IMR-90 (cell line): ENCODE measurements at regions not wholly inside any gene's neighbourhood (a gene's known extent, or its start where the extent isn't known, plus 50 kb on each side); places are given as distances from the start of the nearest gene placed in this dataset.

Experiments used
- ATAC-seq: fragments of 200-7000 bp; cut with Tn5 transposase; 2 replicates; pipeline ENCODE4 v1.9.1; 2020; ENCODE audit warnings: low read depth, mild to moderate bottlenecking, moderate library complexity
- BruUV-seq: library from RNA; stranded (reverse); fragments of 400-500 nt; replicated peaks from 2 replicates; lab custom pipeline; 2021; lab: Mats Ljungman, UMichigan
- CTCF ChIA-PET: fragments of 300-600 bp; formaldehyde crosslinking; extraction: SDS; loops from one replicate; lab custom pipeline; 2021; ENCODE audit warnings: antibody characterized with exemption; lab: Yijun Ruan, JAX
- POLR2A ChIA-PET: fragments of 300-600 bp; sonication (Branson Sonifier 250); formaldehyde crosslinking; loops from one replicate; lab custom pipeline; 2022; ENCODE audit warnings: antibody characterized with exemption; ENCODE audit not compliant: unreplicated experiment; lab: Charles Lee
- DNase-seq: peaks from one replicate; pipeline ENCODE4 v3.0.0; 2013
- H2AFZ ChIP-seq: replicated peaks from 2 replicates; pipeline ENCODE3; 2013; ENCODE audit warnings: low read length, mild to moderate bottlenecking; ENCODE audit not compliant: poor library complexity
- H2AK5ac ChIP-seq: 2 replicates; pipeline ENCODE4 v1.6.1; 2013; ENCODE audit warnings: low read depth, low read length, inconsistent platforms
- H2AK9ac ChIP-seq: replicated peaks from 2 replicates; pipeline ENCODE3; 2013; ENCODE audit warnings: mild to moderate bottlenecking, low read depth, low read length, moderate library complexity; ENCODE audit not compliant: poor library complexity
- H2BK120ac ChIP-seq: 2 replicates; pipeline ENCODE4 v1.6.1; 2013; ENCODE audit warnings: low read depth, low read length, inconsistent platforms
- H2BK15ac ChIP-seq: 3 replicates; pipeline ENCODE4 v1.6.1; 2013; ENCODE audit warnings: low read depth, low read length, inconsistent platforms
- H2BK20ac ChIP-seq: 2 replicates; pipeline ENCODE4 v1.6.1; 2013; ENCODE audit warnings: low read depth, mild to moderate bottlenecking, inconsistent platforms, low read length, moderate library complexity
- H2BK5ac ChIP-seq: 2 replicates; pipeline ENCODE4 v1.6.1; 2013; ENCODE audit warnings: mild to moderate bottlenecking, low read depth, low read length, inconsistent platforms; ENCODE audit not compliant: poor library complexity, severe bottlenecking
- H3K14ac ChIP-seq: replicated peaks from 2 replicates; pipeline ENCODE4 v1.6.1; 2013; ENCODE audit warnings: low read depth, low read length, inconsistent platforms
- H3K18ac ChIP-seq: 2 replicates; pipeline ENCODE4 v1.6.1; 2013; ENCODE audit warnings: low read depth, low read length, control low read depth
- H3K23ac ChIP-seq: 2 replicates; pipeline ENCODE4 v1.6.1; 2013; ENCODE audit warnings: low read depth, low read length, inconsistent platforms
- H3K27ac ChIP-seq: 2 replicates; pipeline ENCODE4 v1.5.1; 2013; ENCODE audit warnings: mild to moderate bottlenecking, control low read depth, low read length; ENCODE audit not compliant: insufficient read depth
- H3K27me3 ChIP-seq: 2 replicates; pipeline ENCODE4 v1.6.1; 2013; ENCODE audit warnings: low read length; ENCODE audit not compliant: control insufficient read depth, insufficient read depth
- H3K36me3 ChIP-seq: 2 replicates; pipeline ENCODE4 v1.6.1; 2013; ENCODE audit warnings: low read length, mixed read lengths; ENCODE audit not compliant: control insufficient read depth, insufficient read depth
- H3K4ac ChIP-seq: 2 replicates; pipeline ENCODE4 v1.6.1; 2013; ENCODE audit warnings: low read depth, low read length, inconsistent platforms
- H3K4me1 ChIP-seq: 2 replicates; pipeline ENCODE4 v1.6.1; 2013; ENCODE audit warnings: low read length, mixed read lengths; ENCODE audit not compliant: control insufficient read depth, insufficient read depth
- H3K4me2 ChIP-seq: 2 replicates; pipeline ENCODE4 v1.6.1; 2013; ENCODE audit warnings: low read depth, mild to moderate bottlenecking, control low read depth, low read length, moderate library complexity
- H3K4me3 ChIP-seq: 2 replicates; pipeline ENCODE4 v1.5.1; 2013; ENCODE audit warnings: low read depth, mild to moderate bottlenecking, control low read depth, low read length, moderate library complexity; ENCODE audit not compliant: insufficient read depth
- H3K56ac ChIP-seq: 2 replicates; pipeline ENCODE4 v1.6.1; 2013; ENCODE audit warnings: low read length, inconsistent platforms; ENCODE audit not compliant: insufficient read depth; ENCODE audit errors: extremely low read depth
- H3K79me1 ChIP-seq, 2 experiments: 2 replicates each; pipeline ENCODE4 v1.6.1; 2013; ENCODE audit warnings: low read length in 2 of 2, inconsistent platforms in 1 of 2, low read depth in 1 of 2
- H3K9ac ChIP-seq: 2 replicates; pipeline ENCODE4 v1.6.1; 2013; ENCODE audit warnings: low read depth, low read length, control low read depth
- H3K9me1 ChIP-seq: 2 replicates; pipeline ENCODE4 v1.6.1; 2013; ENCODE audit warnings: low read length, inconsistent platforms; ENCODE audit not compliant: insufficient read depth
- H3K9me3 ChIP-seq: 2 replicates; pipeline ENCODE4 v1.6.1; 2013; ENCODE audit warnings: low read length; ENCODE audit not compliant: control insufficient read depth, insufficient read depth
- H4K20me1 ChIP-seq: 2 replicates; pipeline ENCODE4 v1.6.1; 2013; ENCODE audit warnings: low read length, inconsistent platforms; ENCODE audit not compliant: insufficient read depth
- H4K5ac ChIP-seq: 2 replicates; pipeline ENCODE4 v1.6.1; 2013; ENCODE audit warnings: mild to moderate bottlenecking, low read depth, low read length, control low read depth
- H4K8ac ChIP-seq, 2 experiments: 2 replicates each; pipeline ENCODE4 v1.6.1; 2013; ENCODE audit warnings: low read depth in 2 of 2, low read length in 2 of 2, control low read depth in 1 of 2, inconsistent platforms in 1 of 2
- H4K91ac ChIP-seq: 2 replicates; pipeline ENCODE4 v1.6.1; 2013; ENCODE audit warnings: low read depth, low read length, inconsistent platforms; ENCODE audit not compliant: insufficient read depth
- BHLHE40 ChIP-seq: fragments of 150-350 bp; IDR thresholded peaks from 2 replicates; pipeline ENCODE4 v1.6.1; 2016; ENCODE audit warnings: mild to moderate bottlenecking, low read depth, low read length
- CEBPB ChIP-seq: IDR thresholded peaks from 2 replicates; pipeline ENCODE4 v1.6.1; 2012; ENCODE audit warnings: low read depth, low read length, improper control_type of control experiment
- CHD1 ChIP-seq: IDR thresholded peaks from 2 replicates; pipeline ENCODE4 v1.6.1; 2012; ENCODE audit warnings: low read depth, low read length, improper control_type of control experiment
- FOS ChIP-seq: fragments of 150-350 bp; IDR thresholded peaks from 2 replicates; pipeline ENCODE4 v1.6.1; 2016; ENCODE audit warnings: low read depth, low read length
- MAFK ChIP-seq: IDR thresholded peaks from 2 replicates; pipeline ENCODE4 v1.6.1; 2012; ENCODE audit warnings: low read depth, low read length, improper control_type of control experiment
- MAZ ChIP-seq: IDR thresholded peaks from 2 replicates; pipeline ENCODE4 v1.6.1; 2012; ENCODE audit warnings: low read depth, mild to moderate bottlenecking, low read length, improper control_type of control experiment, moderate library complexity, borderline replicate concordance
- MXI1 ChIP-seq: IDR thresholded peaks from 2 replicates; pipeline ENCODE4 v1.6.1; 2012; ENCODE audit warnings: low read depth, mild to moderate bottlenecking, low read length, moderate library complexity, borderline replicate concordance
- NFE2L2 ChIP-seq: fragments of 150-350 bp; IDR thresholded peaks from 2 replicates; pipeline ENCODE4 v1.6.1; 2016; ENCODE audit warnings: low read depth, mild to moderate bottlenecking, low read length
- POLR2A ChIP-seq: IDR thresholded peaks from 2 replicates; pipeline ENCODE4 v1.6.1; 2012; ENCODE audit warnings: mild to moderate bottlenecking, low read depth, low read length
- RAD21 ChIP-seq: IDR thresholded peaks from 2 replicates; pipeline ENCODE4 v1.6.1; 2012; ENCODE audit warnings: low read length, improper control_type of control experiment
- RCOR1 ChIP-seq: IDR thresholded peaks from 2 replicates; pipeline ENCODE4 v1.6.1; 2012; ENCODE audit warnings: mild to moderate bottlenecking, low read length, improper control_type of control experiment; ENCODE audit not compliant: insufficient replicate concordance
- RFX5 ChIP-seq: IDR thresholded peaks from 2 replicates; pipeline ENCODE4 v1.8.0; 2012; ENCODE audit warnings: low read depth, mild to moderate bottlenecking, low read length, moderate library complexity
- SMC3 ChIP-seq: fragments of 150-350 bp; IDR thresholded peaks from 2 replicates; pipeline ENCODE4 v1.6.1; 2016; ENCODE audit warnings: low read depth, mild to moderate bottlenecking, antibody characterized with exemption, low read length, moderate library complexity
- WGBS, 2 experiments: methylation state at CpG; one replicate each; pipeline versions ENCODE4 v1.1.5 to v1.1.7; 2013; ENCODE audit warnings: missing lambda C conversion rate in 2 of 2; ENCODE audit not compliant: insufficient read length in 1 of 2; ENCODE audit errors: extremely low coverage in 2 of 2; 5-methylcytosine and 5-hydroxymethylcytosine counted together
- dilution Hi-C: fragments of 300-500 bp; cut with HindIII; formaldehyde crosslinking; loops from one replicate; pipeline ENCODE4 v1.14.3; 2018; ENCODE audit warnings: low sequenced_read_pairs; ENCODE audit not compliant: unreplicated experiment
- in situ Hi-C: fragments of 300-500 bp; cut with MboI; formaldehyde crosslinking; loops from 3 replicates; pipeline ENCODE4 v1.14.3; 2019; ENCODE audit warnings: low sequenced_read_pairs, inconsistent platforms, mixed read lengths
- intact Hi-C: fragments of 100-400 bp; cut with micrococcal nuclease; formaldehyde crosslinking; loops from 2 replicates; pipeline ENCODE4 v1.10.0; 2022
- TF ChIP-seq, protein P1 (sequence below): fragments of 150-350 bp; IDR thresholded peaks from 2 replicates; pipeline ENCODE4 v1.6.1; 2017; ENCODE audit warnings: mild to moderate bottlenecking, antibody characterized with exemption, low read length, low read depth
- TF ChIP-seq, protein P2 (sequence below): fragments of 150-350 bp; IDR thresholded peaks from 2 replicates; pipeline ENCODE4 v1.6.1; 2016; ENCODE audit warnings: low read depth, mild to moderate bottlenecking, low read length, moderate library complexity, borderline replicate concordance
- TF ChIP-seq, protein P3 (sequence below): conservative IDR thresholded peaks from 2 replicates; pipeline ENCODE4 v1.5.1; 2012; ENCODE audit warnings: mild to moderate bottlenecking, low read depth, low read length, improper control_type of control experiment

DNA sequence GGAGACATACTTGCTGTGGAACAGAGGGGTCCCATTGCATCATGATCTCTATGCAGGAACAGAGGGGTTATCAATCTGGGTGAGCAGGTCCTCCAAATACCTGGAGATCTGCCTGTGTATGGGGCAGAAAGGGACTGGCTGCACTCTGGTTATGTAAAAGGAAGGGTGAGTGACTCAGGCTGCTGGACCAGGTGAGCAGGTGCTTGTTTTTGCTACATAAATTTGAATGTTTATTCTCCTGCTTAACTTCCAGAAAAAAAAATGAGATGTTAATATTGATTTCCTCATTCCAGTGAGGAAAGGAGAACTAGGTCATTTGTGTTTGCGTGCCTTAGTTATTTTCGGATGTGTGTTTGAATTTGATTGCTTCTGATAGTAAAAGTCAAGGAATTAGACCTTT, 225.8 kb upstream of the TRAM1L1 start:
- intact Hi-C loops = no loop called here
- H2AK5ac ChIP-seq = no peak overlapping the region
- no peaks in the 10 kb centered on the region for H4K20me1 ChIP-seq
- H3K4me2 ChIP-seq = no peak overlapping the region
- no CpG with 5 or more reads among the region's 2 CpGs for WGBS, 2 experiments
- no peaks in the 10 kb centered on the region for H3K4me1 ChIP-seq
- ATAC-seq (no peak), DNase-seq (no peak)
- no peaks in the 10 kb centered on the region for H3K79me1 ChIP-seq
- H3K4ac ChIP-seq = no peak overlapping the region
- H3K56ac ChIP-seq = no peak overlapping the region
- H3K14ac ChIP-seq = no peak overlapping the region
- in situ Hi-C loops = no loop called here
- no peak overlapping the region for H4K5ac ChIP-seq
- no peak overlapping the region for H2BK15ac ChIP-seq
- H2BK120ac ChIP-seq = no peak overlapping the region
- no peaks in the 10 kb centered on the region for H3K36me3 ChIP-seq
- H4K91ac ChIP-seq = no peak overlapping the region
- no peak overlapping the region for H2AFZ ChIP-seq
- H2AK9ac ChIP-seq = no peak overlapping the region
- no peaks in the 10 kb centered on the region for H3K9me3 ChIP-seq
- POLR2A ChIA-PET = no interaction called here
- no peak overlapping the region for H3K4me3 ChIP-seq
- no peaks in the 10 kb centered on the region for H3K9me1 ChIP-seq
- dilution Hi-C loops = no loop called here
- H3K9ac ChIP-seq = no peak overlapping the region
- no peak overlapping the region for H3K18ac ChIP-seq
- no TSS peak for BruUV-seq
- H3K23ac ChIP-seq = no peak overlapping the region
- no peak overlapping the region for H2BK20ac ChIP-seq
- H2BK5ac ChIP-seq = no peak overlapping the region
- CTCF ChIA-PET = no interaction called here
- H3K27me3 ChIP-seq = no peaks in the 10 kb centered on the region
- no peak overlapping the region for H3K27ac ChIP-seq
- TF ChIP-seq RFX5 (no peak), RCOR1 (no peak), SMC3 (no peak), FOS (no peak), RAD21 (no peak), MAZ (no peak), NFE2L2 (no peak), BHLHE40 (no peak), CHD1 (no peak), POLR2A (no peak), MAFK (no peak), CEBPB (no peak), MXI1 (no peak)
- TF ChIP-seq, protein P1, sequence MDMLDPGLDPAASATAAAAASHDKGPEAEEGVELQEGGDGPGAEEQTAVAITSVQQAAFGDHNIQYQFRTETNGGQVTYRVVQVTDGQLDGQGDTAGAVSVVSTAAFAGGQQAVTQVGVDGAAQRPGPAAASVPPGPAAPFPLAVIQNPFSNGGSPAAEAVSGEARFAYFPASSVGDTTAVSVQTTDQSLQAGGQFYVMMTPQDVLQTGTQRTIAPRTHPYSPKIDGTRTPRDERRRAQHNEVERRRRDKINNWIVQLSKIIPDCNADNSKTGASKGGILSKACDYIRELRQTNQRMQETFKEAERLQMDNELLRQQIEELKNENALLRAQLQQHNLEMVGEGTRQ = no peak
- TF ChIP-seq, protein P2, sequence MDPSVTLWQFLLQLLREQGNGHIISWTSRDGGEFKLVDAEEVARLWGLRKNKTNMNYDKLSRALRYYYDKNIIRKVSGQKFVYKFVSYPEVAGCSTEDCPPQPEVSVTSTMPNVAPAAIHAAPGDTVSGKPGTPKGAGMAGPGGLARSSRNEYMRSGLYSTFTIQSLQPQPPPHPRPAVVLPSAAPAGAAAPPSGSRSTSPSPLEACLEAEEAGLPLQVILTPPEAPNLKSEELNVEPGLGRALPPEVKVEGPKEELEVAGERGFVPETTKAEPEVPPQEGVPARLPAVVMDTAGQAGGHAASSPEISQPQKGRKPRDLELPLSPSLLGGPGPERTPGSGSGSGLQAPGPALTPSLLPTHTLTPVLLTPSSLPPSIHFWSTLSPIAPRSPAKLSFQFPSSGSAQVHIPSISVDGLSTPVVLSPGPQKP = no peak
- TF ChIP-seq, protein P3, sequence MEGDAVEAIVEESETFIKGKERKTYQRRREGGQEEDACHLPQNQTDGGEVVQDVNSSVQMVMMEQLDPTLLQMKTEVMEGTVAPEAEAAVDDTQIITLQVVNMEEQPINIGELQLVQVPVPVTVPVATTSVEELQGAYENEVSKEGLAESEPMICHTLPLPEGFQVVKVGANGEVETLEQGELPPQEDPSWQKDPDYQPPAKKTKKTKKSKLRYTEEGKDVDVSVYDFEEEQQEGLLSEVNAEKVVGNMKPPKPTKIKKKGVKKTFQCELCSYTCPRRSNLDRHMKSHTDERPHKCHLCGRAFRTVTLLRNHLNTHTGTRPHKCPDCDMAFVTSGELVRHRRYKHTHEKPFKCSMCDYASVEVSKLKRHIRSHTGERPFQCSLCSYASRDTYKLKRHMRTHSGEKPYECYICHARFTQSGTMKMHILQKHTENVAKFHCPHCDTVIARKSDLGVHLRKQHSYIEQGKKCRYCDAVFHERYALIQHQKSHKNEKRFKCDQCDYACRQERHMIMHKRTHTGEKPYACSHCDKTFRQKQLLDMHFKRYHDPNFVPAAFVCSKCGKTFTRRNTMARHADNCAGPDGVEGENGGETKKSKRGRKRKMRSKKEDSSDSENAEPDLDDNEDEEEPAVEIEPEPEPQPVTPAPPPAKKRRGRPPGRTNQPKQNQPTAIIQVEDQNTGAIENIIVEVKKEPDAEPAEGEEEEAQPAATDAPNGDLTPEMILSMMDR = no peak
- no peak overlapping the region for H4K8ac ChIP-seq
